Ovary (tissue), 7 donors: ENCODE measurements at regions not wholly inside any gene's neighbourhood (a gene's known extent, or its start where the extent isn't known, plus 50 kb on each side); places are given as distances from the start of the nearest gene placed in this dataset.

ENCODE experiments used
- DNase-seq, 5 donors: peaks; one replicate each; pipeline ENCODE4 v3.0.0-alpha.2; 2019 to 2020
- H3K27ac ChIP-seq, 2 donors: fragments of 200-600 bp; one replicate each; pipeline versions ENCODE4 v1.5.1 to v1.8.0; 2019 to 2022
- H3K27me3 ChIP-seq: fragments of 200-600 bp; one replicate; pipeline ENCODE4 v1.8.0; 2022
- H3K36me3 ChIP-seq: fragments of 200-600 bp; sonication (generic); one replicate; pipeline ENCODE4 v1.5.1; 2019
- H3K4me1 ChIP-seq: one replicate; pipeline ENCODE4 v1.8.1; 2013; ENCODE audit warnings: mild to moderate bottlenecking, moderate library complexity; ENCODE audit not compliant: insufficient read depth
- H3K4me3 ChIP-seq: fragments of 200-600 bp; sonication (generic); one replicate; pipeline ENCODE4 v1.5.1; 2017
- H3K9me3 ChIP-seq, 2 donors: fragments of 200-600 bp in 1 of 2; sonication (generic) in 1 of 2; one replicate each; pipeline versions ENCODE4 v1.5.1 to v1.8.1; 2013 to 2019; ENCODE audit warnings: mild to moderate bottlenecking in 1 of 2, moderate library complexity in 1 of 2
- EP300 ChIP-seq: sonication (generic); formaldehyde crosslinking; IDR thresholded peaks from one replicate; pipeline ENCODE4 v1.6.1; 2017; ENCODE audit warnings: antibody characterized with exemption
- POLR2A ChIP-seq: fragments of 450-650 bp; IDR thresholded peaks from one replicate; pipeline ENCODE4 v1.6.1; 2017; ENCODE audit warnings: antibody characterized with exemption, mild to moderate bottlenecking, moderate library complexity
- WGBS, 3 donors: extraction: QIAGEN DNeasy Blood & Tissue Kit in 1 of 3; methylation state at CpG; one replicate each; pipeline versions ENCODE4 v1.1.5 to v1.1.7; 2013 to 2017; 5-methylcytosine and 5-hydroxymethylcytosine counted together
- intact Hi-C, 4 donors: fragments of 100-400 bp; cut with DNase I; formaldehyde crosslinking; loops; one replicate each; pipeline versions ENCODE4 v1.11.0 to v1.15.1; 2022 to 2023
- TF ChIP-seq, protein P1 (sequence below), 3 donors: fragments of 450-650 bp in 2 of 3; fragments of 200-600 bp in 1 of 3; IDR thresholded peaks; one replicate each; pipeline versions ENCODE4 v1.5.1 to v1.8.0; 2016 to 2022; ENCODE audit warnings: antibody characterized with exemption in 3 of 3, mild to moderate bottlenecking in 1 of 3
- donor health status: DM: no; HTN: no; CAD: no; lungs with moderate emphysema.
- donor health status: DM: no; HTN: no; CAD: no.
- donor health status: Bipolar disorder and iron deficiency.
- donor health status: DM: no; HTN: no; CAD: no.
- donor health status: DM: yes; HTN: yes; CAD: no.

DNA sequence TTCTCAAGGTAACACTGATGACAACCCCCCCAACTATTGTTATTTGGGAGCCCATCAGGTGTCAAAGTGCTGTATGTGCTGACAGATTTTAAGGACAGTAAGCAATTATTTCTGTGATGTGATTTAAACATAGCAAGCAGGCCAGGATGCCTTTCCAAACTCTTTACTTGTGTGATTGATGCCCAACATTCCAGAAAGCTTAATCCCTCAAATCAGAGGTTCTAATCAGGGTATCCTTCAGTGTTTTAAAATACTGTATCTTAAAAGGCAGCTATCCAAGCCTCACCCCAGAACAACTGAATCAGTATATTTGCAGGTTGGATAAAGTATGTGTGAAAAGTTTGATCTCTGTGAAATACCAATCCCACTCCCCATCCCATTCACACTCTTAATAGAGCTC is 119.7 kb downstream of the GASK1B start:
- Histone ChIP-seq H3K27ac (no peak overlapping the region), H3K9me3 (no peaks in the 10 kb centered on the region), H3K36me3 (no peaks in the 10 kb centered on the region), H3K4me1 (peaks cover 1% of the 10 kb centered on the region), H3K27me3 (no peaks in the 10 kb centered on the region), H3K4me3 (no peak overlapping the region)
- intact Hi-C loops, result no loop called here
- no peak for DNase-seq
- TF ChIP-seq EP300 (no peak), POLR2A (no peak)
- TF ChIP-seq, protein P1, sequence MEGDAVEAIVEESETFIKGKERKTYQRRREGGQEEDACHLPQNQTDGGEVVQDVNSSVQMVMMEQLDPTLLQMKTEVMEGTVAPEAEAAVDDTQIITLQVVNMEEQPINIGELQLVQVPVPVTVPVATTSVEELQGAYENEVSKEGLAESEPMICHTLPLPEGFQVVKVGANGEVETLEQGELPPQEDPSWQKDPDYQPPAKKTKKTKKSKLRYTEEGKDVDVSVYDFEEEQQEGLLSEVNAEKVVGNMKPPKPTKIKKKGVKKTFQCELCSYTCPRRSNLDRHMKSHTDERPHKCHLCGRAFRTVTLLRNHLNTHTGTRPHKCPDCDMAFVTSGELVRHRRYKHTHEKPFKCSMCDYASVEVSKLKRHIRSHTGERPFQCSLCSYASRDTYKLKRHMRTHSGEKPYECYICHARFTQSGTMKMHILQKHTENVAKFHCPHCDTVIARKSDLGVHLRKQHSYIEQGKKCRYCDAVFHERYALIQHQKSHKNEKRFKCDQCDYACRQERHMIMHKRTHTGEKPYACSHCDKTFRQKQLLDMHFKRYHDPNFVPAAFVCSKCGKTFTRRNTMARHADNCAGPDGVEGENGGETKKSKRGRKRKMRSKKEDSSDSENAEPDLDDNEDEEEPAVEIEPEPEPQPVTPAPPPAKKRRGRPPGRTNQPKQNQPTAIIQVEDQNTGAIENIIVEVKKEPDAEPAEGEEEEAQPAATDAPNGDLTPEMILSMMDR (IDR thresholded peaks at IDR 0.05), result no peak

DNA sequence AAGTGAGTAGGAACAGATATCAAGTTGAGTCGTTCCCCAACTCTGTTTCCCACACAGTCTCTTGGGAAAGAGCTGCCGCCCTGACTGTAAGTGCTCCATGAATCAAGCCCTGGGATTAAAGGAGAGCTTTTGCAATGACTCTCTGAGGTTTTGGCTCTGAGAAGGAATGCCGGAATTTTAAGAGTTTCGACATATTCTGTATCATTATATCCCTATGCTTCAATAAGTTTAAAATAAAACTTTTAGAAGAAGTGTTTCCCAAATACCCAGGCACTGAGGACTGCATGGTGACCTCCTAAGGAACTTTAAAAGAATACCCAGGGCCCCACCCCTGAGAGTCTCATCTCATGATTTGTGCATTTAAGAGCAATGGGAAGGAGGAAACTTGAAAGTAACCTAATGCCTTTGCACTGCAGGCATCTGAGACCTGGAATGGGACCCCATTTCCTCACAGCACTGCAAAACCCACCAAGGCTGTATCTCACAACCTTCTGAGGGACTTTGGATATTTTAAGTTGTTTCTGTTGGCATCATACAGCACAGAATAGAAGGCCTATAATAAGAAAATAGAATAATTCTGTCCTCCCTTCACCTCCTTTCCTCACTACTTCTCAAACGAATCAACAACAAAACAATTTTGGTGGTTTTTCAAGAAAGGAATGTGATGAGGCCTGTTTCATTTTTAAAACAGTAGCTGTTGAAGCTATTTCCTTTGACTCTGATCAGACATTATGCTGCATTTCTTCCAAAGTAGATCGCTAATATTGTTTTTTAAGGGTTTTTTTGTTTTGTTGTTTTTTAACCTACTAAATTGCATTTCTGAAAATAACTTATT is 121.2 kb downstream of the GASK1B start:
- Histone ChIP-seq H3K27ac (peak overlapping the region in 1 of 2 donors; percentile 51), H3K4me1 (peaks cover 1% of the 10 kb centered on the region), H3K27me3 (no peaks in the 10 kb centered on the region), H3K36me3 (no peaks in the 10 kb centered on the region), H3K4me3 (no peak overlapping the region), H3K9me3 (no peaks in the 10 kb centered on the region)
- peak in 4 of 5 donors; percentile 11 to 52 (median 28) for DNase-seq
- TF ChIP-seq, protein P1 (IDR thresholded peaks at IDR 0.05), result no peak
- TF ChIP-seq POLR2A (no peak), EP300 (no peak)
- intact Hi-C loops, result no loop called here
- WGBS, 3 donors, result 10 to 17% (median 17%) methylated on average over 6 of the region's 6 CpGs

- Histone ChIP-seq H3K4me3 (no peak overlapping the region), H3K4me1 (peaks cover 1% of the 10 kb centered on the region), H3K27ac (peak overlapping the region in 1 of 2 donors; percentile 51), H3K27me3 (no peaks in the 10 kb centered on the region), H3K9me3 (no peaks in the 10 kb centered on the region), H3K36me3 (no peaks in the 10 kb centered on the region)
- TF ChIP-seq, protein P1 (IDR thresholded peaks at IDR 0.05), result no peak
- TF ChIP-seq EP300, result no peak
- no peak for TF ChIP-seq POLR2A
- DNase-seq, result no peak
- WGBS, 3 donors, result 35 to 56% (median 42%) methylated on average over 2 of the region's 2 CpGs
- intact Hi-C loops, result no loop called here
Measured at GRCh38 chr4:158050942-158051341, 121.9 kb downstream of the GASK1B start.

GRCh38 chr4:158046345-158046744 is 126.5 kb downstream of the GASK1B start:
- no peak for DNase-seq
- TF ChIP-seq EP300, result no peak
- TF ChIP-seq, protein P1 (IDR thresholded peaks at IDR 0.05), result no peak
- no peak for TF ChIP-seq POLR2A
- no peak overlapping the region for H3K27ac ChIP-seq
- intact Hi-C loops, result no loop called here
- H3K4me1 ChIP-seq, result peaks cover 1% of the 10 kb centered on the region
- H3K9me3 ChIP-seq, result no peaks in the 10 kb centered on the region
- WGBS, 3 donors, result 30 to 60% (median 31%) methylated on average over 4 of the region's 4 CpGs
- no peak overlapping the region for H3K4me3 ChIP-seq
- H3K27me3 ChIP-seq, result no peaks in the 10 kb centered on the region
- no peaks in the 10 kb centered on the region for H3K36me3 ChIP-seq
